HEK293T (cell line): ENCODE measurements at regions not wholly inside any gene's neighbourhood (a gene's known extent, or its start where the extent isn't known, plus 50 kb on each side); places are given as distances from the start of the nearest gene placed in this dataset.

ENCODE experiments used
- ARNT ChIP-seq: fragments of 450-650 bp; IDR thresholded peaks from 2 replicates; pipeline ENCODE4 v1.6.1; 2017; ENCODE audit warnings: mild to moderate bottlenecking
- BHLHE40 ChIP-seq: fragments of 450-650 bp; IDR thresholded peaks from 2 replicates; pipeline ENCODE4 v1.6.1; 2016; ENCODE audit warnings: mild to moderate bottlenecking, moderate library complexity, borderline replicate concordance
- ELF4 ChIP-seq: fragments of 450-650 bp; IDR thresholded peaks from 2 replicates; pipeline ENCODE4 v1.6.1; 2017; ENCODE audit warnings: antibody characterized with exemption
- FOXA1 ChIP-seq: fragments of 450-650 bp; IDR thresholded peaks from 2 replicates; pipeline ENCODE4 v1.6.1; 2016; ENCODE audit warnings: mild to moderate bottlenecking
- FOXK2 ChIP-seq: fragments of 450-650 bp; IDR thresholded peaks from 2 replicates; pipeline ENCODE4 v1.6.1; 2016; ENCODE audit warnings: mild to moderate bottlenecking
- FOXM1 ChIP-seq: fragments of 450-650 bp; IDR thresholded peaks from 2 replicates; pipeline ENCODE4 v1.6.1; 2017; ENCODE audit warnings: mild to moderate bottlenecking, borderline replicate concordance
- HDGF ChIP-seq: fragments of 450-650 bp; IDR thresholded peaks from 2 replicates; pipeline ENCODE4 v1.6.1; 2017; ENCODE audit warnings: antibody characterized with exemption, borderline replicate concordance
- SP1 ChIP-seq: fragments of 450-650 bp; IDR thresholded peaks from 2 replicates; pipeline ENCODE4 v1.6.1; 2017
- TARDBP ChIP-seq: fragments of 450-650 bp; IDR thresholded peaks from 2 replicates; pipeline ENCODE4 v1.6.1; 2016
- TF ChIP-seq, protein P1 (sequence below): fragments of 450-650 bp; IDR thresholded peaks from 2 replicates; pipeline ENCODE4 v1.6.1; 2016

DNA sequence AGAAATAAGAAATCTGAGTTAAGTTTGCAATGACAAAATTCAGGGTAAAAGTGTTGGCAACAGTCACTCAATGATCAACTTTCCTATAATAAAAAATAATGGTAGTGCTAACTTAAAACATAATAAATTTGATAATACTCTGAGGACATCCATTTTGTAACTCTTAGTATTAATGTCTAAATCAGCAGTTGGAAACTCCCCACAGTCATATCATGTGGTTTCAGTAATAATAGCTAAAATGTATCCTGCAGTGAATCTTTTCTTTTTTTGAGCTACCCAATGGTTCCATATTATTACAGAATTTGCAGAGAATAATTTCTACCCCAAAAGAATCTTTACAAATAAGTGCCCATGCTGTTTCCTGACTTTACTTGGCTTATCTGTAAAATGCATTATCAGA, 286.7 kb downstream of the PTPRC start:
- no peak for TF ChIP-seq SP1
- TF ChIP-seq BHLHE40, result no peak
- TF ChIP-seq, protein P1, sequence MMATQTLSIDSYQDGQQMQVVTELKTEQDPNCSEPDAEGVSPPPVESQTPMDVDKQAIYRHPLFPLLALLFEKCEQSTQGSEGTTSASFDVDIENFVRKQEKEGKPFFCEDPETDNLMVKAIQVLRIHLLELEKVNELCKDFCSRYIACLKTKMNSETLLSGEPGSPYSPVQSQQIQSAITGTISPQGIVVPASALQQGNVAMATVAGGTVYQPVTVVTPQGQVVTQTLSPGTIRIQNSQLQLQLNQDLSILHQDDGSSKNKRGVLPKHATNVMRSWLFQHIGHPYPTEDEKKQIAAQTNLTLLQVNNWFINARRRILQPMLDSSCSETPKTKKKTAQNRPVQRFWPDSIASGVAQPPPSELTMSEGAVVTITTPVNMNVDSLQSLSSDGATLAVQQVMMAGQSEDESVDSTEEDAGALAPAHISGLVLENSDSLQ, result no peak
- no peak for TF ChIP-seq FOXK2
- no peak for TF ChIP-seq ARNT
- no peak for TF ChIP-seq FOXM1
- no peak for TF ChIP-seq HDGF
- no peak for TF ChIP-seq TARDBP
- TF ChIP-seq ELF4, result no peak
- no peak for TF ChIP-seq FOXA1
